ENCODE measurements at regions not wholly inside any gene's neighbourhood (a gene's known extent, or its start where the extent isn't known, plus 50 kb on each side); places are given as distances from the start of the nearest gene placed in this dataset.

DNA sequence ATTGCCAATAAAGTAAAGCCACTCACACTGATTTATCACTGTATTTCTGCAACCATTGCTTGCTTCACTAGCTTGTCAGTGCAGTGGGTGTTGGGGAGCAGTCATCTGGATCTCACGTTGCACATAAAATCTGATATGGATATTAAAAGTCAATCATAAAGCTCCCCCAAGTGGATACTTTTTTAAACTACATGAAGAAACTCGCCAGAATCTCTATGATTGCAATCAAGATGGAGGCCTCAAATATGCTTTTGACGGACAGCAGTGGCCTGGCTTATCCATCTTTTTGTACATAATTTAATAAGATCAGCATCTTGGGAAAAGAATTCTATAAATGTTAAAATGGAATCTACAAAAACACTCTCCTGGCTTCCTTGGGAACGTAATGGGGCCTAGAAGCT, 137.7 kb downstream of the WT1 start:
- TF ChIP-seq POLR2AphosphoS5 (IDR thresholded peaks at IDR 0.05; ENCODE audit: low read depth) (no peak), SPI1 (IDR thresholded peaks at IDR 0.05; ENCODE audit: borderline replicate concordance, low read depth) (no peak), GABPA (IDR thresholded peaks at IDR 0.05; ENCODE audit: low read depth) (no peak)
- TF ChIP-seq, protein P1, sequence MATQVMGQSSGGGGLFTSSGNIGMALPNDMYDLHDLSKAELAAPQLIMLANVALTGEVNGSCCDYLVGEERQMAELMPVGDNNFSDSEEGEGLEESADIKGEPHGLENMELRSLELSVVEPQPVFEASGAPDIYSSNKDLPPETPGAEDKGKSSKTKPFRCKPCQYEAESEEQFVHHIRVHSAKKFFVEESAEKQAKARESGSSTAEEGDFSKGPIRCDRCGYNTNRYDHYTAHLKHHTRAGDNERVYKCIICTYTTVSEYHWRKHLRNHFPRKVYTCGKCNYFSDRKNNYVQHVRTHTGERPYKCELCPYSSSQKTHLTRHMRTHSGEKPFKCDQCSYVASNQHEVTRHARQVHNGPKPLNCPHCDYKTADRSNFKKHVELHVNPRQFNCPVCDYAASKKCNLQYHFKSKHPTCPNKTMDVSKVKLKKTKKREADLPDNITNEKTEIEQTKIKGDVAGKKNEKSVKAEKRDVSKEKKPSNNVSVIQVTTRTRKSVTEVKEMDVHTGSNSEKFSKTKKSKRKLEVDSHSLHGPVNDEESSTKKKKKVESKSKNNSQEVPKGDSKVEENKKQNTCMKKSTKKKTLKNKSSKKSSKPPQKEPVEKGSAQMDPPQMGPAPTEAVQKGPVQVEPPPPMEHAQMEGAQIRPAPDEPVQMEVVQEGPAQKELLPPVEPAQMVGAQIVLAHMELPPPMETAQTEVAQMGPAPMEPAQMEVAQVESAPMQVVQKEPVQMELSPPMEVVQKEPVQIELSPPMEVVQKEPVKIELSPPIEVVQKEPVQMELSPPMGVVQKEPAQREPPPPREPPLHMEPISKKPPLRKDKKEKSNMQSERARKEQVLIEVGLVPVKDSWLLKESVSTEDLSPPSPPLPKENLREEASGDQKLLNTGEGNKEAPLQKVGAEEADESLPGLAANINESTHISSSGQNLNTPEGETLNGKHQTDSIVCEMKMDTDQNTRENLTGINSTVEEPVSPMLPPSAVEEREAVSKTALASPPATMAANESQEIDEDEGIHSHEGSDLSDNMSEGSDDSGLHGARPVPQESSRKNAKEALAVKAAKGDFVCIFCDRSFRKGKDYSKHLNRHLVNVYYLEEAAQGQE (IDR thresholded peaks at IDR 0.05; ENCODE audit: insufficient replicate concordance, low read depth): no peak
- TF ChIP-seq, protein P2, sequence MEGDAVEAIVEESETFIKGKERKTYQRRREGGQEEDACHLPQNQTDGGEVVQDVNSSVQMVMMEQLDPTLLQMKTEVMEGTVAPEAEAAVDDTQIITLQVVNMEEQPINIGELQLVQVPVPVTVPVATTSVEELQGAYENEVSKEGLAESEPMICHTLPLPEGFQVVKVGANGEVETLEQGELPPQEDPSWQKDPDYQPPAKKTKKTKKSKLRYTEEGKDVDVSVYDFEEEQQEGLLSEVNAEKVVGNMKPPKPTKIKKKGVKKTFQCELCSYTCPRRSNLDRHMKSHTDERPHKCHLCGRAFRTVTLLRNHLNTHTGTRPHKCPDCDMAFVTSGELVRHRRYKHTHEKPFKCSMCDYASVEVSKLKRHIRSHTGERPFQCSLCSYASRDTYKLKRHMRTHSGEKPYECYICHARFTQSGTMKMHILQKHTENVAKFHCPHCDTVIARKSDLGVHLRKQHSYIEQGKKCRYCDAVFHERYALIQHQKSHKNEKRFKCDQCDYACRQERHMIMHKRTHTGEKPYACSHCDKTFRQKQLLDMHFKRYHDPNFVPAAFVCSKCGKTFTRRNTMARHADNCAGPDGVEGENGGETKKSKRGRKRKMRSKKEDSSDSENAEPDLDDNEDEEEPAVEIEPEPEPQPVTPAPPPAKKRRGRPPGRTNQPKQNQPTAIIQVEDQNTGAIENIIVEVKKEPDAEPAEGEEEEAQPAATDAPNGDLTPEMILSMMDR (IDR thresholded peaks at IDR 0.05; ENCODE audit: insufficient read depth, low read length): no peak
- Histone ChIP-seq H3K4me3 (replicated peaks; ENCODE audit: insufficient read depth, low read length) (no peak overlapping the region), H3K27me3 (ENCODE audit: insufficient read depth, poor library complexity, severe bottlenecking) (peaks cover 8% of the 10 kb centered on the region), H3K27ac (replicated peaks) (no peak overlapping the region)
- peak in 1 of 2 experiments; percentile 4 for DNase-seq (ENCODE audit: low read depth in 1 of 2, low spot score in 1 of 2)

DNA sequence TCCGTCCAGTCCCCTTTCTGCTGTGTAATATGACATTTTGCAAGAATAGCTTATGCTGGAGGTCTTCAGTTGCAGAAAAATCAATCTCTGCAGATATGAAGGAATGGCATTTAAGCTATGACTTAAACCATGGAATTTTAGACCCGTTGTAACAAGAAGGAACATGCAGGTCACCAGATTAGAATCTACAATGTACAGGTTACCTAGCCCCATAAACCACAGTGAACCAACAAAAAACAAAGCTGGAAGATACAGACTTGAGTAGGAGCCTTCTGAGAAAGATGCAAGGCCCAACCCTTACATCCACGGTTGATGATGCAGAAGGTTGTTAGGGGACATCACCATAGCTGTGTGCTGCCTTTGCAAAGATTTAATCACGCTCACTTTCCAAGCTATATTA, 132.5 kb downstream of the WT1 start:
- TF ChIP-seq, protein P1 (IDR thresholded peaks at IDR 0.05; ENCODE audit: insufficient replicate concordance, low read depth): no peak
- TF ChIP-seq, protein P2 (IDR thresholded peaks at IDR 0.05; ENCODE audit: insufficient read depth, low read length): no peak
- TF ChIP-seq SPI1 (IDR thresholded peaks at IDR 0.05; ENCODE audit: borderline replicate concordance, low read depth) (no peak), POLR2AphosphoS5 (IDR thresholded peaks at IDR 0.05; ENCODE audit: low read depth) (no peak), GABPA (IDR thresholded peaks at IDR 0.05; ENCODE audit: low read depth) (no peak)
- Histone ChIP-seq H3K27ac (replicated peaks) (no peak overlapping the region), H3K27me3 (ENCODE audit: insufficient read depth, poor library complexity, severe bottlenecking) (no peaks in the 10 kb centered on the region), H3K4me3 (replicated peaks; ENCODE audit: insufficient read depth, low read length) (no peak overlapping the region)
- no peak for DNase-seq (ENCODE audit: low read depth in 1 of 2, low spot score in 1 of 2)

DNA sequence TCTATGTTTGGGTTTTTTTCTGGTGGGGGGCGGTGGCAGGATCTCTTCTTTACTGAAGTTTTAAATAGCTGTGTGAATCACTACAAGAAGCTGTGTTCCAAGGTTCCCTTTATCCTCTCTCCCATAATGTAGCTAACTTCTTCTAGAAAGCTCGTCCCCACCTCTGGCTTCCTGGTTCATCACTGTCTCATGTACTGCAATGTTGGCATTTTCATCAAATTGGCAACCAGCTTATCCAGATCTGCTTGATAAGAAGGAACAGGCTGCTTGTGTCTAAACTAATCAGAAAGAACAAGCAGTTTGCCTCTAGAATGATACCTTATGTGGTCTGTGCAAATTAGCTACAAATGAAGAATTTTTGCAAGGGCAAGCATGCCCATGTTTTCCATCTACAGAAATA, 130.8 kb downstream of the WT1 start:
- no peaks in the 10 kb centered on the region for H3K27me3 ChIP-seq (ENCODE audit: insufficient read depth, poor library complexity, severe bottlenecking)
- DNase-seq (ENCODE audit: low read depth in 1 of 2, low spot score in 1 of 2): no peak
- TF ChIP-seq, protein P2 (IDR thresholded peaks at IDR 0.05; ENCODE audit: insufficient read depth, low read length): no peak
- TF ChIP-seq, protein P1 (IDR thresholded peaks at IDR 0.05; ENCODE audit: insufficient replicate concordance, low read depth): no peak
- TF ChIP-seq SPI1 (IDR thresholded peaks at IDR 0.05; ENCODE audit: borderline replicate concordance, low read depth): no peak
- no peak for TF ChIP-seq POLR2AphosphoS5 (IDR thresholded peaks at IDR 0.05; ENCODE audit: low read depth)
- TF ChIP-seq GABPA (IDR thresholded peaks at IDR 0.05; ENCODE audit: low read depth): no peak

More for the DNA sequence above, 130.8 kb downstream of the WT1 start:
- Histone ChIP-seq H3K4me3 (replicated peaks; ENCODE audit: insufficient read depth, low read length) (no peak overlapping the region), H3K27ac (replicated peaks) (no peak overlapping the region)
